ENCODE measurements at regions not wholly inside any gene's neighbourhood (a gene's known extent, or its start where the extent isn't known, plus 50 kb on each side); places are given as distances from the start of the nearest gene placed in this dataset.

GRCh38 chr16:6495486-6496210 is 837.0 kb upstream of the RBFOX1 start (continued):
- TF ChIP-seq REST (IDR thresholded peaks at IDR 0.05; ENCODE audit: unreplicated experiment) (no peak), ZNF462 (CRISPR knock-in tag; IDR thresholded peaks at IDR 0.05) (no peak)

GRCh38 chr16:6494716-6495115 is 837.9 kb upstream of the RBFOX1 start:
- Mint-ChIP-seq H3K4me1 (peaks cover 5% of the 10 kb centered on the region; the same call in 2 of the 3 replicates), H3K9me3 (no peaks in the 10 kb centered on the region), H3K27ac (no peak overlapping the region), H3K27me3 (ENCODE audit: insufficient read depth, low read depth, poor library complexity) (no peaks in the 10 kb centered on the region), H3K36me3 (ENCODE audit: low read depth) (no peaks in the 10 kb centered on the region), H3K4me3 (no peak overlapping the region)
- H4K20me1 ChIP-seq (replicated peaks; ENCODE audit: insufficient read depth) = no peaks in the 10 kb centered on the region
- no peaks in the 10 kb centered on the region for H3K27me3 ChIP-seq (ENCODE audit: insufficient read depth)
- H3K4me1 ChIP-seq (ENCODE audit: insufficient read depth) = no peaks in the 10 kb centered on the region
- DNase-seq (ENCODE audit: low spot score) (no peak), ATAC-seq (no peak)
- no peak overlapping the region for H3K4me3 ChIP-seq
- no peaks in the 10 kb centered on the region for H3K79me2 ChIP-seq (replicated peaks; ENCODE audit: insufficient read depth)
- H3K36me3 ChIP-seq (ENCODE audit: insufficient read depth) = no peaks in the 10 kb centered on the region
- no peak overlapping the region for H2AFZ ChIP-seq
- H3K9me2 ChIP-seq (ENCODE audit: insufficient read depth) = no peaks in the 10 kb centered on the region
- H3K4me2 ChIP-seq = no peak overlapping the region
- no peaks in the 10 kb centered on the region for H3F3A ChIP-seq (replicated peaks; ENCODE audit: low read depth)
- H3K27ac ChIP-seq (ENCODE audit: low read depth) = no peak overlapping the region
- no peak for TF ChIP-seq NANOG (IDR thresholded peaks at IDR 0.05; ENCODE audit: borderline replicate concordance)
- no peak for TF ChIP-seq ZNF462 (CRISPR knock-in tag; IDR thresholded peaks at IDR 0.05)
